HepG2 (cell line): ENCODE measurements at regions not wholly inside any gene's neighbourhood (a gene's known extent, or its start where the extent isn't known, plus 50 kb on each side); places are given as distances from the start of the nearest gene placed in this dataset.

Experiments
- ATAC-seq: fragments of 200-7000 bp; cut with Tn5 transposase; 3 replicates; pipeline ENCODE4 v1.9.1; 2020; ENCODE audit warnings: mild to moderate bottlenecking, moderate library complexity
- BruUV-seq: library from RNA; stranded (reverse); fragments of 400-500 nt; replicated peaks from 2 replicates; lab custom pipeline; 2021; lab: Mats Ljungman, UMichigan
- CTCF ChIA-PET: fragments of 300-600 bp; formaldehyde crosslinking; extraction: SDS; loops from one replicate; lab custom pipeline; 2021; ENCODE audit warnings: low total read pairs, inconsistent platforms, low intra/inter-chr PET ratio; lab: Yijun Ruan, JAX
- POLR2A ChIA-PET: fragments of 350-600 bp; sonication (Branson Sonifier 250); formaldehyde crosslinking; loops from one replicate; lab custom pipeline; 2020; ENCODE audit warnings: antibody characterized with exemption, inconsistent platforms; lab: Yijun Ruan, JAX
- DNase-seq: peaks from one replicate; pipeline ENCODE4 v3.0.0-alpha.2; 2015; ENCODE audit warnings: low spot score
- FAIRE-seq: peaks from 3 replicates; lab custom pipeline; 2011; peaks lifted over from hg19 to GRCh38; lab: Jason Lieb, UNC
- H2AFZ ChIP-seq: one replicate; pipeline ENCODE4 v1.6.1; 2011; ENCODE audit warnings: low read length, inconsistent platforms
- H3K27ac ChIP-seq: fragments of 300-600 bp; 3 replicates; pipeline ENCODE4 v1.8.0; 2011; ENCODE audit warnings: mixed run types, mild to moderate bottlenecking, mixed read lengths, low read length, inconsistent platforms; ENCODE audit not compliant: insufficient read depth; ENCODE audit errors: extremely low read length
- H3K27me3 ChIP-seq, 2 experiments: fragments of 200-600 bp in 1 of 2; 2 replicates in 1 of 2; 3 replicates in 1 of 2; pipeline versions ENCODE4 v1.6.0 to v1.8.0; 2011; ENCODE audit warnings: low read length in 2 of 2, mild to moderate bottlenecking in 2 of 2, moderate library complexity in 2 of 2, inconsistent platforms in 1 of 2; ENCODE audit not compliant: insufficient read depth in 2 of 2, control insufficient read depth in 1 of 2
- H3K36me3 ChIP-seq, 2 experiments: fragments of 200-600 bp in 1 of 2; replicated peaks in 1 of 2; 2 replicates in 1 of 2; 3 replicates in 1 of 2; pipeline versions ENCODE4 v1.5.1 to v1.8.0; 2011; ENCODE audit warnings: low read length in 2 of 2, inconsistent platforms in 1 of 2; ENCODE audit not compliant: insufficient read depth in 2 of 2, control insufficient read depth in 1 of 2
- H3K4me1 ChIP-seq: 2 replicates; pipeline ENCODE4 v1.5.1; 2012; ENCODE audit warnings: low read length, inconsistent platforms; ENCODE audit not compliant: insufficient read depth
- H3K4me2 ChIP-seq: 2 replicates; pipeline ENCODE4 v1.6.0; 2011; ENCODE audit warnings: low read depth, low read length, inconsistent platforms
- H3K4me3 ChIP-seq, 3 experiments: fragments of 200-600 bp in 1 of 3; sonication (generic), shearing (Covaris generic) in 1 of 3; replicated peaks in 1 of 3; 2 replicates each; pipeline ENCODE4 v1.5.1; 2011 to 2016; ENCODE audit warnings: low read length in 3 of 3, inconsistent platforms in 2 of 3, low read depth in 2 of 3, mild to moderate bottlenecking in 2 of 3, control low read depth in 1 of 3, mixed read lengths in 1 of 3; ENCODE audit not compliant: insufficient read depth in 1 of 3
- H3K79me2 ChIP-seq: one replicate; pipeline ENCODE4 v1.6.1; 2011; ENCODE audit warnings: low read length, inconsistent platforms; ENCODE audit not compliant: insufficient read depth
- H3K9ac ChIP-seq: 2 replicates; pipeline ENCODE4 v1.6.0; 2011; ENCODE audit warnings: mild to moderate bottlenecking, low read depth, low read length, inconsistent platforms; ENCODE audit not compliant: insufficient read depth
- H3K9me3 ChIP-seq: 2 replicates; pipeline ENCODE4 v1.5.1; 2012; ENCODE audit warnings: mild to moderate bottlenecking, low read length
- H4K20me1 ChIP-seq: 2 replicates; pipeline ENCODE4 v1.6.0; 2011; ENCODE audit warnings: inconsistent platforms, mild to moderate bottlenecking, low read length, moderate library complexity; ENCODE audit not compliant: insufficient read depth
- FIP1L1 ChIP-seq: fragments of 200-400 bp; formaldehyde crosslinking; IDR thresholded peaks from 2 replicates; pipeline ENCODE4 v1.6.1; 2018; ENCODE audit warnings: low read depth, mild to moderate bottlenecking, low read length, moderate library complexity, borderline replicate concordance; ENCODE audit not compliant: insufficient read depth
- KLF9 ChIP-seq: IDR thresholded peaks from 2 replicates; pipeline ENCODE4 v1.6.1; 2016; ENCODE audit warnings: low read depth
- NCOA1 ChIP-seq: sonication (generic); formaldehyde crosslinking; IDR thresholded peaks from 2 replicates; pipeline ENCODE4 v1.9.0; 2021; ENCODE audit warnings: missing genetic modification reagents
- TCF7L2 ChIP-seq: IDR thresholded peaks from 2 replicates; pipeline ENCODE4 v1.6.1; 2011; ENCODE audit warnings: mild to moderate bottlenecking, low read depth, low read length, moderate library complexity
- WGBS: methylation state at CpG from one replicate; pipeline ENCODE4 v1.1.6; 2017; ENCODE audit warnings: low lambda C conversion rate; 5-methylcytosine and 5-hydroxymethylcytosine counted together
- in situ Hi-C: cut with HindIII; loops from 2 replicates; pipeline ENCODE4 v1.10.0; 2017; ENCODE audit warnings: low pct_unique_long_range_greater_than_20kb; ENCODE audit not compliant: extremely low pct_ligation_motif_present
- intact Hi-C: fragments of 100-400 bp; cut with micrococcal nuclease; formaldehyde crosslinking; loops from one replicate; pipeline ENCODE4 v1.10.0; 2022; ENCODE audit not compliant: unreplicated experiment

DNA sequence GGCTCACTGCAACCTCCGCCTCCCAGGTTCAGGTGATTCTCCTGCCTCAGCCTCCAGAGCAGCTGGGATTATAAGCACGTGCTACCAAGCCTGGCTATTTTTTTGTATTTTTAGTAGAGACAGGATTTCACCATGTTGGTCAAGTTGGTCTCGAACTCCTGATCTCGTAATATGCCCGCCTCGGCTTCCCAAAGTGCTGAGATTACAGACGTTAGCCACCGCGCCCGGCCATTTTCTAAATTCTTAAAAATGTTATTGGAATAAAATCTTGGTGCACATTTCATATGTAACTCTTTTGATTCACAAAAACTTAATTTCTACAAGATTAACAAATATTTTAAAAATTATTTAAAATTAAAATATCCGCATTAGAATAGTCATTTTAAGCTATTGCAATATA is 1480.3 kb upstream of the SPRY2 start:
- no TSS peak for BruUV-seq
- in situ Hi-C loops = no loop called here
- FAIRE-seq = no peak

DNA sequence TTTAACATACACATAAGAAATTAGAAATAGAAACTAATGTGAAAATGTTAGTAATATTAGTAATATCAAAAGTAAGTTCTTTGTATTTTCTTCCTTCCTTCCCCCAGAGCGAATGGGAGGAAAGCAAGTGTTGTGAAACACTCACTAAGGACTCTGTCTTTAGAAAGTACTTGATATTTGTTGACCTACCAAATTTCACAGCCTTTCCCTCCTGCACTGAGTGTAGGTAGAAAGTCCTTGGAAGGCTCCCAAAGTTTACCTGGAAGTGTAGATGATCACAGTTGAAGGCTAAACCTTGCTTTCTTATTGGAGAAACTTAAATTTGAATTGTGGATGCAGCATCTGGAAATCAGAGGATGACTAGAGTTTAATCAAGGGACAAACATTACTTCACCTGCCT is 1459.5 kb upstream of the SPRY2 start:
- no peaks in the 10 kb centered on the region for H3K4me1 ChIP-seq
- DNase-seq (no peak), ATAC-seq (no peak), FAIRE-seq (no peak)
- no peaks in the 10 kb centered on the region for H3K36me3 ChIP-seq
- no TSS peak for BruUV-seq
- no peaks in the 10 kb centered on the region for H3K9me3 ChIP-seq
- CTCF ChIA-PET = no interaction called here
- H3K4me2 ChIP-seq = no peak overlapping the region
- 0% methylated on average over 1 of the region's 1 CpG for WGBS
- intact Hi-C loops = no loop called here
- no peak overlapping the region for H3K4me3 ChIP-seq
- no peak overlapping the region for H3K27ac ChIP-seq
- POLR2A ChIA-PET = no interaction called here
- H2AFZ ChIP-seq = no peak overlapping the region
- in situ Hi-C loops = no loop called here
- H4K20me1 ChIP-seq = no peaks in the 10 kb centered on the region
- no peak overlapping the region for H3K9ac ChIP-seq
- TF ChIP-seq KLF9 (CRISPR knock-in tag) (no peak), FIP1L1 (no peak), NCOA1 (CRISPR knock-in tag) (no peak)
- no peaks in the 10 kb centered on the region for H3K27me3 ChIP-seq
- H3K79me2 ChIP-seq = no peaks in the 10 kb centered on the region

More for the DNA sequence above, 1480.3 kb upstream of the SPRY2 start:
- no peak overlapping the region for H3K4me2 ChIP-seq
- H4K20me1 ChIP-seq = no peaks in the 10 kb centered on the region
- H3K36me3 ChIP-seq = no peaks in the 10 kb centered on the region
- H3K4me3 ChIP-seq = no peak overlapping the region
- TF ChIP-seq FIP1L1 (no peak), TCF7L2 (no peak)
- DNase-seq = no peak
- no peak overlapping the region for H3K27ac ChIP-seq
- CTCF ChIA-PET = no interaction called here
- H3K27me3 ChIP-seq = no peaks in the 10 kb centered on the region
- ATAC-seq = no peak
- H2AFZ ChIP-seq = no peak overlapping the region
- H3K9me3 ChIP-seq = no peaks in the 10 kb centered on the region
- POLR2A ChIA-PET = no interaction called here
- WGBS = 26% methylated on average over 11 of the region's 11 CpGs
- H3K9ac ChIP-seq = no peak overlapping the region
- H3K4me1 ChIP-seq = no peaks in the 10 kb centered on the region
- intact Hi-C loops = no loop called here
- H3K79me2 ChIP-seq = no peaks in the 10 kb centered on the region
